H1 (cell line): ENCODE measurements at regions not wholly inside any gene's neighbourhood (a gene's known extent, or its start where the extent isn't known, plus 50 kb on each side); places are given as distances from the start of the nearest gene placed in this dataset.

Experiments used
- CTCF ChIA-PET: fragments of 300-600 bp; sonication (Branson Sonifier 250); formaldehyde crosslinking; loops from one replicate; lab custom pipeline; 2021; ENCODE audit not compliant: partially characterized antibody; lab: Charles Lee
- POLR2A ChIA-PET: fragments of 300-600 bp; sonication (Branson Sonifier 250); formaldehyde crosslinking; loops from one replicate; lab custom pipeline; 2021; ENCODE audit warnings: inconsistent platforms; ENCODE audit not compliant: partially characterized antibody; lab: Charles Lee
- DNase-seq, 2 experiments: peaks; one replicate each; pipeline versions ENCODE4 v3.0.0 to v3.0.0-alpha.2; 2010 to 2022; ENCODE audit warnings: low spot score in 2 of 2, low read depth in 1 of 2, mixed read lengths in 1 of 2
- FAIRE-seq: peaks from 2 replicates; lab custom pipeline; 2011; peaks lifted over from hg19 to GRCh38; lab: Jason Lieb, UNC
- H2AFZ ChIP-seq: 2 replicates; pipeline ENCODE4 v1.8.1; 2012; ENCODE audit warnings: low read length, inconsistent platforms
- H2AK5ac ChIP-seq: 2 replicates; pipeline ENCODE4 v1.6.1; 2013; ENCODE audit warnings: low read depth, low read length
- H2BK120ac ChIP-seq: replicated peaks from 2 replicates; pipeline ENCODE3; 2013; ENCODE audit warnings: low read depth, low read length, inconsistent platforms
- H2BK12ac ChIP-seq: 2 replicates; pipeline ENCODE4 v1.6.1; 2013; ENCODE audit warnings: low read depth, low read length
- H2BK15ac ChIP-seq: 2 replicates; pipeline ENCODE4 v1.6.1; 2013; ENCODE audit warnings: low read length
- H2BK20ac ChIP-seq: 2 replicates; pipeline ENCODE4 v1.6.1; 2013; ENCODE audit warnings: low read length
- H2BK5ac ChIP-seq: 2 replicates; pipeline ENCODE4 v1.6.1; 2013; ENCODE audit warnings: low read depth, low read length
- H3K14ac ChIP-seq: 2 replicates; pipeline ENCODE4 v1.6.1; 2013; ENCODE audit warnings: inconsistent platforms; ENCODE audit not compliant: insufficient read length
- H3K18ac ChIP-seq: 2 replicates; pipeline ENCODE4 v1.6.1; 2013; ENCODE audit warnings: low read length; ENCODE audit errors: extremely low read depth
- H3K23ac ChIP-seq: 2 replicates; pipeline ENCODE4 v1.6.1; 2013; ENCODE audit warnings: inconsistent platforms; ENCODE audit not compliant: insufficient read length
- H3K23me2 ChIP-seq: 2 replicates; pipeline ENCODE4 v1.6.1; 2013; ENCODE audit warnings: low read depth, low read length
- H3K27ac ChIP-seq: 2 replicates; pipeline ENCODE4 v1.6.1; 2011; ENCODE audit warnings: low read depth, low read length, inconsistent platforms
- H3K27me3 ChIP-seq, 4 experiments: replicated peaks in 1 of 4; 1 replicate in 1 of 4; 2 replicates in 3 of 4; pipeline versions ENCODE4 v1.6.1 to v1.8.1; 2011 to 2013; ENCODE audit warnings: low read length in 3 of 4, mild to moderate bottlenecking in 3 of 4, inconsistent platforms in 2 of 4, mixed read lengths in 2 of 4, moderate library complexity in 1 of 4; ENCODE audit not compliant: control insufficient read depth in 3 of 4, insufficient read depth in 3 of 4; ENCODE audit errors: extremely low read depth in 1 of 4
- H3K36me3 ChIP-seq, 4 experiments: 2 replicates each; pipeline versions ENCODE4 v1.6.1 to v1.8.1; 2011 to 2013; ENCODE audit warnings: mild to moderate bottlenecking in 4 of 4, low read length in 3 of 4, moderate library complexity in 2 of 4, control low read depth in 1 of 4, inconsistent platforms in 1 of 4; ENCODE audit not compliant: insufficient read depth in 4 of 4, control insufficient read depth in 2 of 4
- H3K4ac ChIP-seq: replicated peaks from 2 replicates; pipeline ENCODE3; 2013; ENCODE audit warnings: low read length, low read depth, mixed read lengths, inconsistent platforms; ENCODE audit not compliant: insufficient read length
- H3K4me1 ChIP-seq, 4 experiments: replicated peaks in 1 of 4; 1 replicate in 1 of 4; 2 replicates in 3 of 4; pipeline versions ENCODE4 v1.6.1 to v1.8.1; 2011 to 2013; ENCODE audit warnings: low read length in 3 of 4, inconsistent platforms in 2 of 4, mixed read lengths in 1 of 4; ENCODE audit not compliant: insufficient read depth in 4 of 4, control insufficient read depth in 3 of 4
- H3K4me2 ChIP-seq, 2 experiments: 2 replicates each; pipeline versions ENCODE4 v1.6.1 to v1.8.1; 2011 to 2013; ENCODE audit warnings: low read depth in 2 of 2, low read length in 2 of 2, control low read depth in 1 of 2, inconsistent platforms in 1 of 2, mild to moderate bottlenecking in 1 of 2; ENCODE audit not compliant: insufficient read depth in 1 of 2
- H3K4me3 ChIP-seq, 4 experiments: fragments of 200-600, 300-600 bp in 1 of 4; sonication (generic), shearing (Covaris generic), sonication (Bioruptor Twin) in 1 of 4; 2 replicates each; pipeline versions ENCODE4 v1.5.1 to v1.8.1; 2011 to 2016; ENCODE audit warnings: low read length in 4 of 4, low read depth in 3 of 4, control low read depth in 2 of 4, inconsistent platforms in 2 of 4, mild to moderate bottlenecking in 2 of 4, mixed read lengths in 1 of 4, moderate library complexity in 1 of 4; ENCODE audit not compliant: insufficient read depth in 2 of 4; ENCODE audit errors: extremely low read depth in 1 of 4
- H3K56ac ChIP-seq: replicated peaks from 2 replicates; pipeline ENCODE3; 2013; ENCODE audit warnings: low read depth, mild to moderate bottlenecking, mixed read lengths, low read length, inconsistent platforms; ENCODE audit not compliant: insufficient read length
- H3K79me1 ChIP-seq: 2 replicates; pipeline ENCODE4 v1.6.1; 2013; ENCODE audit warnings: low read depth, low read length, control low read depth
- H3K79me2 ChIP-seq, 2 experiments: 2 replicates each; pipeline versions ENCODE4 v1.6.1 to v1.8.1; 2012 to 2013; ENCODE audit warnings: low read length in 2 of 2, mild to moderate bottlenecking in 2 of 2, inconsistent platforms in 1 of 2; ENCODE audit not compliant: insufficient read depth in 2 of 2, control insufficient read depth in 1 of 2
- H3K9ac ChIP-seq, 4 experiments: replicated peaks in 1 of 4; 1 replicate in 1 of 4; 2 replicates in 3 of 4; pipeline versions ENCODE4 v1.6.1 to v1.8.1; 2011 to 2013; ENCODE audit warnings: low read depth in 3 of 4, low read length in 3 of 4, control low read depth in 2 of 4, mild to moderate bottlenecking in 2 of 4, moderate library complexity in 2 of 4, inconsistent platforms in 1 of 4; ENCODE audit errors: extremely low read depth in 1 of 4
- H3K9me3 ChIP-seq, 2 experiments: 2 replicates each; pipeline versions ENCODE4 v1.6.1 to v1.8.1; 2012 to 2013; ENCODE audit warnings: mild to moderate bottlenecking in 2 of 2, moderate library complexity in 2 of 2, control low read depth in 1 of 2, inconsistent platforms in 1 of 2, low read depth in 1 of 2, low read length in 1 of 2, mixed read lengths in 1 of 2; ENCODE audit not compliant: insufficient read depth in 2 of 2
- H4K20me1 ChIP-seq, 2 experiments: replicated peaks in 1 of 2; 2 replicates each; pipeline versions ENCODE3 to v1.8.1; 2011 to 2013; ENCODE audit warnings: inconsistent platforms in 2 of 2, low read length in 2 of 2, mild to moderate bottlenecking in 1 of 2; ENCODE audit not compliant: insufficient read depth in 2 of 2, control insufficient read depth in 1 of 2
- H4K5ac ChIP-seq: 2 replicates; pipeline ENCODE4 v1.6.1; 2013; ENCODE audit warnings: low read length, low read depth, mixed read lengths, inconsistent platforms; ENCODE audit not compliant: insufficient read length
- H4K8ac ChIP-seq: 2 replicates; pipeline ENCODE4 v1.8.0; 2013; ENCODE audit warnings: mild to moderate bottlenecking, moderate library complexity, low read length, inconsistent platforms; ENCODE audit not compliant: insufficient read depth; ENCODE audit errors: extremely low read depth
- H4K91ac ChIP-seq: replicated peaks from 2 replicates; pipeline ENCODE3; 2013; ENCODE audit warnings: low read length, mixed read lengths, inconsistent platforms; ENCODE audit not compliant: insufficient read length
- CEBPB ChIP-seq: IDR thresholded peaks from 2 replicates; pipeline ENCODE4 v1.6.1; 2012; ENCODE audit warnings: low read depth, low read length
- JUN ChIP-seq: IDR thresholded peaks from 2 replicates; pipeline ENCODE4 v1.6.1; 2011; ENCODE audit warnings: low read depth, mild to moderate bottlenecking, improper control_type of control experiment, low read length
- KDM4A ChIP-seq: IDR thresholded peaks from one replicate; pipeline ENCODE4 v1.7.1; 2012; ENCODE audit warnings: low read depth, mild to moderate bottlenecking, moderate library complexity, low read length, inconsistent platforms; ENCODE audit not compliant: severe bottlenecking
- MAFK ChIP-seq: IDR thresholded peaks from 2 replicates; pipeline ENCODE4 v1.6.1; 2012; ENCODE audit warnings: low read depth, mild to moderate bottlenecking, improper control_type of control experiment, low read length
- RAD21 ChIP-seq, 2 experiments: IDR thresholded peaks in 1 of 2; conservative IDR thresholded peaks in 1 of 2; 2 replicates each; pipeline ENCODE4 v1.6.1; 2011; ENCODE audit warnings: low read depth in 2 of 2, low read length in 2 of 2, improper control_type of control experiment in 1 of 2, inconsistent platforms in 1 of 2, mild to moderate bottlenecking in 1 of 2, moderate library complexity in 1 of 2
- TBP ChIP-seq: IDR thresholded peaks from 2 replicates; pipeline ENCODE4 v1.6.1; 2011; ENCODE audit warnings: low read depth, low read length, improper control_type of control experiment

GRCh38 chr5:91652678-91653077 lies 269.6 kb upstream of the ARRDC3 start:
- H3K23me2 ChIP-seq, result no peaks in the 10 kb centered on the region
- H3K79me2 ChIP-seq, result no peaks in the 10 kb centered on the region
- no peak overlapping the region for H3K4ac ChIP-seq
- H3K14ac ChIP-seq, result no peak overlapping the region
- peaks cover 0 to 10% of the 10 kb centered on the region in 2 experiments; a peak in 1 of 4 replicates for H3K9me3 ChIP-seq
- H4K91ac ChIP-seq, result no peak overlapping the region
- TF ChIP-seq CEBPB (no peak), RAD21 (IDR thresholded peaks at IDR 0.05 in 1 of 2, conservative IDR thresholded peaks at IDR 0.05 in 1 of 2; ENCODE audit: low read depth in 2 of 2, low read length in 2 of 2) (no peak), TBP (no peak), KDM4A (no peak), MAFK (peak; percentile 58), JUN (no peak)
- TF ChIP-seq, all 59 proteins: peak for 1
- H3K23ac ChIP-seq, result no peak overlapping the region
- H3K18ac ChIP-seq, result no peak overlapping the region
- FAIRE-seq (no peak), DNase-seq (no peak)
- H4K8ac ChIP-seq, result no peak overlapping the region
- no peak overlapping the region for H2BK20ac ChIP-seq
- no peaks in the 10 kb centered on the region for H3K4me1 ChIP-seq
- CTCF ChIA-PET, result interaction anchor here (0.5 to 0.9 kb wide), 4 partner anchors 11 to 1256 kb away, joined by 3 to 4 read pairs (median 3); no protein-coding TSS in a partner anchor
- H3K27ac ChIP-seq, result no peak overlapping the region
- POLR2A ChIA-PET, result interaction anchor here (1.4 kb wide), 1 partner anchor 9 kb away, joined by 3 read pairs; no protein-coding TSS in a partner anchor
- no peaks in the 10 kb centered on the region for H3K36me3 ChIP-seq
- H2AFZ ChIP-seq, result no peak overlapping the region
- no peak overlapping the region for H3K56ac ChIP-seq
- no peak overlapping the region for H2AK5ac ChIP-seq
- H2BK12ac ChIP-seq, result no peak overlapping the region
- no peak overlapping the region for H2BK15ac ChIP-seq
- no peak overlapping the region for H3K9ac ChIP-seq
- no peaks in the 10 kb centered on the region for H3K27me3 ChIP-seq
- H2BK5ac ChIP-seq, result no peak overlapping the region
- no peaks in the 10 kb centered on the region for H3K79me1 ChIP-seq
- H4K20me1 ChIP-seq, result no peaks in the 10 kb centered on the region
- no peak overlapping the region for H3K4me2 ChIP-seq
- H2BK120ac ChIP-seq, result no peak overlapping the region
- no peak overlapping the region for H3K4me3 ChIP-seq
- no peak overlapping the region for H4K5ac ChIP-seq
